Activated T-cell treated with anti-CD3 and anti-CD28 coated beads for 24 hours (primary cell): ENCODE measurements at regions not wholly inside any gene's neighbourhood (a gene's known extent, or its start where the extent isn't known, plus 50 kb on each side); places are given as distances from the start of the nearest gene placed in this dataset.
"Not testable (repeated sequence)": the region's sequence is repeated elsewhere in the genome, so short reads cannot be mapped to it uniquely, and the experiment has no call there.

Experiments used
- DNase-seq: peaks from one replicate; pipeline ENCODE4 v3.0.0-alpha.2; 2020; ENCODE audit warnings: low read depth

GRCh38 chr2:196486146-196486545 lies 153.4 kb upstream of the CCDC150 start:
- no peak for DNase-seq

GRCh38 chr2:196487417-196487816 lies 152.1 kb upstream of the CCDC150 start:
- DNase-seq, result no peak

GRCh38 chr2:196489371-196489770 lies 150.1 kb upstream of the CCDC150 start:
- DNase-seq, result no peak

GRCh38 chr2:196492946-196493345 lies 146.6 kb upstream of the CCDC150 start:
- DNase-seq, result no peak

- DNase-seq, result no peak
Measured at GRCh38 chr2:196498962-196499361, 140.6 kb upstream of the CCDC150 start.

- no peak for DNase-seq
Measured at GRCh38 chr2:196499686-196500085, 139.8 kb upstream of the CCDC150 start.

GRCh38 chr2:196500686-196501431 lies 138.7 kb upstream of the CCDC150 start:
- no peak for DNase-seq

- DNase-seq, result no peak
Measured at GRCh38 chr2:196501836-196502235, 137.7 kb upstream of the CCDC150 start.

GRCh38 chr2:196502386-196502785 lies 137.1 kb upstream of the CCDC150 start:
- DNase-seq, result no peak

- DNase-seq, result no peak
Measured at GRCh38 chr2:196503398-196503797, 136.1 kb upstream of the CCDC150 start.

GRCh38 chr2:196504788-196505187 lies 134.7 kb upstream of the CCDC150 start:
- no peak for DNase-seq

- DNase-seq, result no peak
Measured at GRCh38 chr2:196510246-196510645, 129.3 kb upstream of the CCDC150 start.

- no peak for DNase-seq
Measured at GRCh38 chr2:196511258-196512168, 128.0 kb upstream of the CCDC150 start.

GRCh38 chr2:196513796-196514526 lies 125.6 kb upstream of the CCDC150 start:
- DNase-seq, result no peak

- no peak for DNase-seq
Measured at GRCh38 chr2:196514641-196515040, 124.9 kb upstream of the CCDC150 start.

GRCh38 chr2:196515051-196515450 lies 124.5 kb upstream of the CCDC150 start:
- DNase-seq, result no peak

- no peak for DNase-seq
Measured at GRCh38 chr2:196515608-196516007, 123.9 kb upstream of the CCDC150 start.

- no peak for DNase-seq
Measured at GRCh38 chr2:196516564-196516963, 123.0 kb upstream of the CCDC150 start.

- DNase-seq, result no peak
Measured at GRCh38 chr2:196520605-196521004, 118.9 kb upstream of the CCDC150 start.

- not testable (repeated sequence) for DNase-seq
Measured at GRCh38 chr2:196526981-196527725, 112.4 kb upstream of the CCDC150 start.

- DNase-seq, result no peak
Measured at GRCh38 chr2:196528486-196529223, 110.9 kb upstream of the CCDC150 start.
